IMR-90 (cell line): ENCODE measurements at regions not wholly inside any gene's neighbourhood (a gene's known extent, or its start where the extent isn't known, plus 50 kb on each side); places are given as distances from the start of the nearest gene placed in this dataset.

Source experiments
- CTCF ChIP-seq: conservative IDR thresholded peaks from 2 replicates; pipeline ENCODE4 v1.5.1; 2012; ENCODE audit warnings: mild to moderate bottlenecking, low read depth, low read length, improper control_type of control experiment
- NFE2L2 ChIP-seq: fragments of 150-350 bp; IDR thresholded peaks from 2 replicates; pipeline ENCODE4 v1.6.1; 2016; ENCODE audit warnings: low read depth, mild to moderate bottlenecking, low read length
- POLR2A ChIP-seq: IDR thresholded peaks from 2 replicates; pipeline ENCODE4 v1.6.1; 2012; ENCODE audit warnings: mild to moderate bottlenecking, low read depth, low read length
- USF2 ChIP-seq: fragments of 150-350 bp; IDR thresholded peaks from 2 replicates; pipeline ENCODE4 v1.6.1; 2017; ENCODE audit warnings: mild to moderate bottlenecking, antibody characterized with exemption, low read length, low read depth

- TF ChIP-seq CTCF (no peak), POLR2A (no peak), USF2 (peak; percentile 18; the same call in 1 of the 2 replicates), NFE2L2 (no peak)
Measured at GRCh38 chr3:159897331-159898075, 91.1 kb upstream of the IL12A start.
